ENCODE measurements at regions not wholly inside any gene's neighbourhood (a gene's known extent, or its start where the extent isn't known, plus 50 kb on each side); places are given as distances from the start of the nearest gene placed in this dataset.

GRCh38 chr20:1802385-1803060 is 92.7 kb upstream of the SIRPA start:
- peak; percentile 38; the same call in 1 of the 2 replicates for TF ChIP-seq CTCF (IDR thresholded peaks at IDR 0.05; ENCODE audit: low read length)
- no peak for TF ChIP-seq EZH2 (IDR thresholded peaks at IDR 0.05; ENCODE audit: borderline replicate concordance, low read length)

Measured in OCI-LY1 (cell line).